ENCODE measurements at regions not wholly inside any gene's neighbourhood (a gene's known extent, or its start where the extent isn't known, plus 50 kb on each side); places are given as distances from the start of the nearest gene placed in this dataset.
A peak's percentile ranks its signal among the peaks of the same experiment; 100 is the strongest.
"Not testable (repeated sequence)": the region's sequence is repeated elsewhere in the genome, so short reads cannot be mapped to it uniquely, and the experiment has no call there.

DNA sequence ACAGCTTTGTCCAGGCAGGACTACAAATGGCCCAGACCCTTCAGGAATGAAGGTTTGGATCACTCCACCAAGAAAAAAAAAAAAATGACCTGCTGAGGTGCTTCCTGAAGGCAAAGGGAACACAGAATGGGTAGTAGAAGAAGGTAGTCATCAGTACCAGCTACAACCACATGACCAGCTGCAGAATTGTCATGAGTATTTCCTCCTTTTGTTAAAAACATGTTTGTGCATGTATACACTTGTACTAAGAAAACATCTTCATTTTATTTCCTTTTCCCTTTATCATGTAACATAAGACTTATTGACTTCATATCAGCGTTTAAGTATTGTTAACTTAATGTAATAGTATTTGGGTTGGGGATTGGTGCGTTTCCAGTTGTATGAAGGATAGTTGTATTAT is 631.6 kb downstream of the FBXO15 start:
- DNase-seq = not testable (repeated sequence)

GRCh38 chr18:73514449-73514848 is 633.2 kb downstream of the FBXO15 start:
- DNase-seq = no peak

- DNase-seq = peak; percentile 31
Measured at GRCh38 chr18:73511771-73512503, 635.7 kb downstream of the FBXO15 start.

DNA sequence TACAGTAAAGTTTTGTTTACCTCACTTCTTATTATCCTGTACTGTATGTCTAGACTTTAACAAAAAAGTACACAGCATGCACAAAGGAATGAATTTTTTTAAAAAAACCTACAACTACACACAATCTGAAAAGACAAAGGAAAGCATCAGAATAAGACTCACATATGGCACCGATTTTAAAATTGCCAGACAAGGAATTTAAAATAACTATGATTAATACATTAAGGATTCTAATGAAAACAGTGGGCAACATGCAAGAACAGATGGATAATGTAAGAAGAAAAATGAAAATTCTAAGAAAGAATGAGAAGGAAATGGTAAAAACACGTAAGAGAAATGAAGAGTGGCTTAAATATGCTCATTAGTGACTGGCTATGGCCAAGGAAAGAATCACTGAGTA is 638.2 kb downstream of the FBXO15 start:
- peak; percentile 80 for DNase-seq

DNA sequence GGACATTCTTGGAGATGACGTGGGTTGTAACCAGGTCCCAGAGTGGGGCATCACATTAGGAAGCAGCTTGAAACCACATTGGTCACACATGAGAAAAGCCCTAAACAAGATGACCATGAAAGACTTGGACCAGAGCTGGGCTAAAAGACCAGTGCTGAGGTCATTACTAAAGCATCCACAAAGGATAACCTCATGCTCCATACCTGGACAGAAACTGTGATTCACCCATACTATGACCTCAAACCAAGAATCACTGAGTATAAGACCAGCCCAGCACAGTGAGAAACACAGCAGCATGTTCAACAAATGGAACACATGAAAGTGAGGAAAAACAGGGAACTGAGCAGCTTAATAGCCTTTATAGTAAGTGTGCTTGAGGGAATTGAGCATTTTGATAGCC is 635.5 kb upstream of the NETO1 start:
- DNase-seq = no peak

- DNase-seq = peak; percentile 68
Measured at GRCh38 chr18:73487966-73488365, 620.2 kb upstream of the NETO1 start.

GRCh38 chr18:73485166-73485565 is 617.4 kb upstream of the NETO1 start:
- no peak for DNase-seq

DNA sequence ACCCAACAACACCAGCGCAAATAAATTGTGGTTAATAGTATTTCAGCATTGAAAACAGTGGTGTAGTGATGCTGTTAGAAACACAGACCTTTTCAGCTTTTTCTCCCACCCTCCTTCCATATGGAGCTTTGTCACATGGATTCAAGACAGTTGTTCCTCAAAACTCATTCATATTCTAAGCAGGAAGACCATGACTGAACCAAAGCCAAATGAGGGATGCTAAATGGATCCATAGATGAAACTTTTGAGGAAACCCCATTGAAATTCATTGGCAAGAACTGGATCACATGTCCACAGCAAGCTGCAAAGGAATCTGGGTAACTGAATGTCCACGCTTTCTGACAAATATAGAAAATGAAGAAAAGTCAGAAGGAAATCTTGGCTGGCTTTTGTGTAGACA is 615.1 kb upstream of the NETO1 start:
- DNase-seq = no peak

GRCh38 chr18:73479477-73479876 is 611.7 kb upstream of the NETO1 start:
- DNase-seq = peak; percentile 61

- no peak for DNase-seq
Measured at GRCh38 chr18:73478191-73478590, 610.4 kb upstream of the NETO1 start.

DNA sequence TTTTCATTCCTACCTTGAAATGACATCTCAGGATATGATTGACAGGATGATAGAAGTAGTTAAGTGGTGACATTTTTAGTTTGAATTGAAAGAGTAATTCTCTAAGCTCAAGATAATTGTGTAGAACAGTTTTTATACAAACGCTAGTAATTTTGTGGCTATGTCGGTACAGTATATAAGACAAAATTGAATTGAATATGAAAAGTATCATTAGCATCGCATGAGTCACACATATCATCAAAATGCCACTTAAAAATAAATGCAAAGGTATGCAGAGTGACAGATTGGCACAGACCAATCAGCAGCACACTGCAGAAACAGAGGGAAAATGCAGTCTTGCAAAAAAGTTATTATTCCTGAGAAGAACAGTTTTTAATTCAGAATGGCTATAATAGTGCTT is 608.2 kb upstream of the NETO1 start:
- no peak for DNase-seq

- peak; percentile 47 for DNase-seq
Measured at GRCh38 chr18:73462092-73462491, 594.3 kb upstream of the NETO1 start.

DNA sequence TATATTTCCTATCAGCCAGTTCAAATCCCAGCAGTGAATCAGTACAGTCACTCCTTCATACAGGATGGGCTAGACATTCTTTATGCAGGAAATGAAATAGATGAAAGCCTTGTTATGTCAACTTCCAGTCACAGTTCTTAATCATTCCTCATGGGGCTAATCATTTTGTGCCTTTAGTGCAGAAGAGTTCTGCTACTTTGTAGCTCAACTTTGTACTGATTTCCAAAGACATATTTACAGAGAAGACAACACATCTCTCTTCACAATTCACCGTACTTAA is 593.9 kb upstream of the NETO1 start:
- peak; percentile 3 for DNase-seq

GRCh38 chr18:73461038-73461779 is 593.4 kb upstream of the NETO1 start:
- no peak for DNase-seq

DNA sequence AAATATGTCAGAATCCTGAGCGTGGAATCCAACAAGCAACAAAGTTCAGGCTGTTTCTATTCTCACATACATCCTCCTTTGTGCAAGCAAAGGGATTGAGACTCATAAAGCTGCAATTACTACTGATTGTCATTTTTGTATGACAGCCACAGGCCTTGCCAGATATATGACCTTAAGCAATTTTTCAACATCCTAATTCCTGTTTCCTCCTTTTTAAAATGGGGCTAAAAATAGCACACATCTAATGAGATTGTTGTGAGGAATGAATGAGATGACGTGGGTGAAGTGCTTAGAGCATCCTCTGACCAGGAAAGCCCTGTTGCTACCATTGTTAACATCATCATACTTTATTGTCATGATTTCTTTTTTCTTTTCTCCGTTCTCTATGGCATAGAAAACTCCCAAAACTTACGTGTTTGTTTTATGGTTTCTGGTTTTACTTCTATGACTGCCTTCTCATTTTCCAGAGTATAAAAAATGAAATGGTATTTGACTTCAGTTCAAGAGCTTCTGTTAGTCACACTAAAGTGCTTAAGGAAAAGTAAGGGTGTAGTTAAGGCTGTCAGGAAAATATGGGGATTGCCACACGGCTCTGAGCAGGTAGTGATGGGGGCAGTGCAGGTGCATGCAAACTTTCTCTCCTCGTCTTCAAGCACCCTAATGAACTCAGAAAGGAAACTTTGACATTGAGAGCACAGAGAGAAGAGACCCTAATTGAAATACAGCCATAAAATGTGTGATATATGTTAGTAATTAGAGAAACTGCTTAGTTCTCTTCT is 590.6 kb upstream of the NETO1 start:
- no peak for DNase-seq

- DNase-seq = no peak
Measured at GRCh38 chr18:73456643-73457042, 588.9 kb upstream of the NETO1 start.

DNA sequence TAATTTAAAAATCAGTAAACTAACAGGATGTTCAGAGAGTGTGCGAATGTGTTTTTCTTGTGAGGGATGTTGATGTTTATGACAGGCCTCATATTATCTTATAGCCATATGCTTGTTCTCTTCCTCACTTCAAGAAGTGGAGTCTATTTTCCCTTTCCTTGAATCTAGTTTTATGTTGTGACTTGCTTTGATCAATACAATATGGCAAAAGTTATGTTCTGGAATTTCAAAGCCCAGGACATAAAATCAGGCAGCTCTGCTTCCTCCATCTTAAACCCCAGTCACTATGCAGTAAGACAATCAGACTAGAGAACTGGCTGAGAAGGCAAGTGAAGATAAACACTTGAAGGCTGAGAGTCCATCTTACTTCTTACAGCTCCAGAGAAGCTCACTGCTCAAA is 585.1 kb upstream of the NETO1 start:
- DNase-seq = no peak

DNA sequence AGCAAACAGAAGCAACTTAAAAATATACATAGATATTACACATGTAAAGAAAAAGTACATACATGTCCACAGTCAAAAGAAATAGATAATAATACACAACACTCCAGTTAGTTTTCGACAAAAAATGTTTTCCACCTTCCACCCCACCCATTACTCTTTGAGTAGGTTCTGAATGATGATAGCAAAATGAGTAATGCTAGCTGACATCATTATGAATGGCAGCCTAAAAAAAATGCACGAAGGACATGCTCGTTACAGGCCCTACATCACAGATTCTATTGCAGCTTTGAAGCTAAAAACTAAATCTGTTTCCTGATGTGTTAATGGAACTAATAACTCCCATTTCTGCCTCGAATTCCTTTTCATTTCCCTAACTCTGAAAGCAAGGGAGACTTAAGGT is 578.7 kb upstream of the NETO1 start:
- no peak for DNase-seq

DNA sequence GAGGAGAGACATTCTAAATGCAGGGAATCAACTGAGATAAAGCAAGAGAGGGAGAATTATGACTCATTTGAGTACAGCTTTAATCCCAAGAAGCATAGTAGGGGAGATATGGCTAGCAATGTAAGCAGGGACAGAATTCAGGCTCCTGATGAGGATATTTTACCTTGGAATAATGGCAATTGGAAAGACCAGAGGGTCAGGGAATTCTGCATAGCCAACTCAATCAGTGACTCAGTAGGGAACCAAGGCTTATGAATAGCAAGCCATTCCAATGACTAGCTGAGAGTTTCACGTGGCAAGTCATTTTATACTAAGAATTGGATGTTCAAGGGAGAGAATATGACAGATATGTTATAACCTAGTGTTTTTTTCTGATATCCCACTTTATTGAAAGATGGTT is 563.8 kb upstream of the NETO1 start:
- no peak for DNase-seq

- DNase-seq = no peak
Measured at GRCh38 chr18:73421010-73421409, 553.2 kb upstream of the NETO1 start.

GRCh38 chr18:73419531-73419930 is 551.7 kb upstream of the NETO1 start:
- no peak for DNase-seq

- no peak for DNase-seq
Measured at GRCh38 chr18:73414598-73414997, 546.8 kb upstream of the NETO1 start.

- no peak for DNase-seq
Measured at GRCh38 chr18:73414069-73414468, 546.3 kb upstream of the NETO1 start.

DNA sequence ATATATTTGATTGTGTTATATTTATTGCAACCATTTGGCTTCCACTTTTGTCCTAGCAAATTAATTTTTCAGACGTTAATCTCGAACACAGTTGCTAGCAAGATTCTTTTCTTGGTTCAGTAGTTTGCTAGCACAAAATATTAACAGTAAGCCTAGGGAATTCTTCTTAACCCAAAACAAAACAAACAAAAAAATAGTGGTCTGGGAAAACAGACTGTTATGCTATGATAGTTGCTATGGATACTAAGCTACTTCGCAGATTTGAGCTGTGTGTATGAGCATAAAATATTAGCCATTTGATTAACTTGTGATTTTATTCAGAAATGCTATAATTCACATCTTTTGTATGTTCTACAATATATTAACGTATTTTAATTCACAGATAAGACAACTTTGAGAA is 541.5 kb upstream of the NETO1 start:
- DNase-seq = no peak
